ENCODE measurements at regions not wholly inside any gene's neighbourhood (a gene's known extent, or its start where the extent isn't known, plus 50 kb on each side); places are given as distances from the start of the nearest gene placed in this dataset.

DNA sequence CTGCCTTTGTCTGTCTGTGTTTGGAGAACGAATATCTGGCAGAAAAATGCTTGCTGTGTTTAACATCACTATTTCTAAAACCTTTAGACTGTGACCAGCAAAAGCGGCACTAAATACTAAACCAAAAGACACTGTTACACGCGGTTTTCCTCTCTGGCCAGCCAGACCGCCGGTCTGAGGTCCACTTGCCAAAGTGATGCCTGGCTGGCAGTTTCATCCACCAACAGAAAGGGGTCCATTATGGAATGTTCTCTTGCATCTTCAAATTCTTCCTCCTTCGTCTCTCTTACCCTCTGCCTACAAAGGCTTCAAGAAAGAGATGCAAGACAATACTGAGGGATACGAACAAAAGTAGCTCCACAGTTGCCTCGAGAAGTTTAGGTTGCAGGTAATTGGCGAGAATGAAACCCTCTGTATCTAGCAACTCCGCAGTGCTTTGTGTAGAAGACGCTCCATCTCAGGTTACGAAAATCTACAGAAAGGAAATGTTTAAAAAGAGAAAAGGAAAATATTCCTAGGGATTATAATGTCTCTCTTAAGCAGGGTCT lies 176.6 kb downstream of the TRIM27 start:
- TF ChIP-seq POLR2A (IDR thresholded peaks at IDR 0.05): no peak
- no peak for TF ChIP-seq CTCF (IDR thresholded peaks at IDR 0.05)
